ENCODE measurements at regions not wholly inside any gene's neighbourhood (a gene's known extent, or its start where the extent isn't known, plus 50 kb on each side); places are given as distances from the start of the nearest gene placed in this dataset.

GRCh38 chr4:179415037-179415846, 1973.0 kb upstream of the AGA start:
- H3K27me3 Mint-ChIP-seq (ENCODE audit: unreplicated experiment), result peaks cover 2% of the 10 kb centered on the region
- no peak for DNase-seq (ENCODE audit: low spot score)
- TF ChIP-seq, protein P1, sequence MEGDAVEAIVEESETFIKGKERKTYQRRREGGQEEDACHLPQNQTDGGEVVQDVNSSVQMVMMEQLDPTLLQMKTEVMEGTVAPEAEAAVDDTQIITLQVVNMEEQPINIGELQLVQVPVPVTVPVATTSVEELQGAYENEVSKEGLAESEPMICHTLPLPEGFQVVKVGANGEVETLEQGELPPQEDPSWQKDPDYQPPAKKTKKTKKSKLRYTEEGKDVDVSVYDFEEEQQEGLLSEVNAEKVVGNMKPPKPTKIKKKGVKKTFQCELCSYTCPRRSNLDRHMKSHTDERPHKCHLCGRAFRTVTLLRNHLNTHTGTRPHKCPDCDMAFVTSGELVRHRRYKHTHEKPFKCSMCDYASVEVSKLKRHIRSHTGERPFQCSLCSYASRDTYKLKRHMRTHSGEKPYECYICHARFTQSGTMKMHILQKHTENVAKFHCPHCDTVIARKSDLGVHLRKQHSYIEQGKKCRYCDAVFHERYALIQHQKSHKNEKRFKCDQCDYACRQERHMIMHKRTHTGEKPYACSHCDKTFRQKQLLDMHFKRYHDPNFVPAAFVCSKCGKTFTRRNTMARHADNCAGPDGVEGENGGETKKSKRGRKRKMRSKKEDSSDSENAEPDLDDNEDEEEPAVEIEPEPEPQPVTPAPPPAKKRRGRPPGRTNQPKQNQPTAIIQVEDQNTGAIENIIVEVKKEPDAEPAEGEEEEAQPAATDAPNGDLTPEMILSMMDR (IDR thresholded peaks at IDR 0.05; ENCODE audit: unreplicated experiment), result no peak
- no peaks in the 10 kb centered on the region for H3K9me3 Mint-ChIP-seq (ENCODE audit: unreplicated experiment)
- peaks cover 13% of the 10 kb centered on the region for H3K4me1 Mint-ChIP-seq (ENCODE audit: unreplicated experiment)
- no peaks in the 10 kb centered on the region for H3K36me3 Mint-ChIP-seq (ENCODE audit: low read depth, unreplicated experiment)
- no peak overlapping the region for H3K27ac Mint-ChIP-seq (ENCODE audit: unreplicated experiment)
- no peak overlapping the region for H3K4me3 Mint-ChIP-seq (ENCODE audit: unreplicated experiment)

DNA sequence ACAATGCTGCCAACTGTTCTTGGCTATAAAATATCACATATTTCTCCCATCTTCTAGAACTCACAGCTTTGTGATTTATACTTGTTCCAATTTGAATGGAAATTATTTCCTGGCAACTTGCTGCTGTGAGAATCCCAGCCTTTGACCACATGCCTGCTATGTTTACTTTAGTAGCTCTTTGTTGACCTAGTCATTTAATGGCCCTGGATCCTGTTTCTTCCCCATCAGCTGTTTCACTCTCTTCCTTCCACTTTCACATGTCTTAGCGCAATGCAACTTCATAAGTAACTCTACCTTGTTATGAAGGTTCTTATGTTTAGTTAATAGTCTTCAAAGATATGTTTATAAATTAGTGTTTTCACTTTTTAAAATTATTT, 1973.6 kb upstream of the AGA start:
- no peak overlapping the region for H3K4me3 Mint-ChIP-seq (ENCODE audit: unreplicated experiment)
- peaks cover 13% of the 10 kb centered on the region for H3K4me1 Mint-ChIP-seq (ENCODE audit: unreplicated experiment)
- H3K36me3 Mint-ChIP-seq (ENCODE audit: low read depth, unreplicated experiment), result no peaks in the 10 kb centered on the region
- H3K27me3 Mint-ChIP-seq (ENCODE audit: unreplicated experiment), result peaks cover under 1% of the 10 kb centered on the region
- no peak for DNase-seq (ENCODE audit: low spot score)
- peak overlapping the region; percentile 26 for H3K27ac Mint-ChIP-seq (ENCODE audit: unreplicated experiment)
- no peaks in the 10 kb centered on the region for H3K9me3 Mint-ChIP-seq (ENCODE audit: unreplicated experiment)
- TF ChIP-seq, protein P1 (IDR thresholded peaks at IDR 0.05; ENCODE audit: unreplicated experiment), result no peak

DNA sequence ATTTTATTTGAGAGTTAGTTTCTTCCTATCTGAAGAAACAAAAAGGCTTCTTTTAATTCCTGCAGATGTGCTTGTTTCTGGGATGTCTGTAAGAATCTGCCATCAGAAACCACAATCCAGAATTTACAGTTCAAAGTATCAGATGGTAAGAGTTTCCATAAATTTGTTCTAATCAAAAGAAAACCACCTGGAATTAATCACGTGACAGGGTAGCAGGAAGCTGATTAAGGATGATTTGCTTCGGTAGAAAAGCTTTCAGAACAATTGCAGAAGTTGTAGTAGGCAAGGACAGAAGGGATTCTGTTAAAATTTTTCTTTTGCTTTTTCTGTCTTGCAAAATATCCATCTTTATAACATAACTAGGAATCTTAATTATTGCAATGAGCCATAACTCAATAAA, 1975.1 kb upstream of the AGA start:
- peaks cover 13% of the 10 kb centered on the region for H3K4me1 Mint-ChIP-seq (ENCODE audit: unreplicated experiment)
- no peaks in the 10 kb centered on the region for H3K27me3 Mint-ChIP-seq (ENCODE audit: unreplicated experiment)
- H3K4me3 Mint-ChIP-seq (ENCODE audit: unreplicated experiment), result no peak overlapping the region
- TF ChIP-seq, protein P1 (IDR thresholded peaks at IDR 0.05; ENCODE audit: unreplicated experiment), result no peak
- no peak overlapping the region for H3K27ac Mint-ChIP-seq (ENCODE audit: unreplicated experiment)
- H3K36me3 Mint-ChIP-seq (ENCODE audit: low read depth, unreplicated experiment), result no peaks in the 10 kb centered on the region
- no peaks in the 10 kb centered on the region for H3K9me3 Mint-ChIP-seq (ENCODE audit: unreplicated experiment)
- DNase-seq (ENCODE audit: low spot score), result no peak

DNA sequence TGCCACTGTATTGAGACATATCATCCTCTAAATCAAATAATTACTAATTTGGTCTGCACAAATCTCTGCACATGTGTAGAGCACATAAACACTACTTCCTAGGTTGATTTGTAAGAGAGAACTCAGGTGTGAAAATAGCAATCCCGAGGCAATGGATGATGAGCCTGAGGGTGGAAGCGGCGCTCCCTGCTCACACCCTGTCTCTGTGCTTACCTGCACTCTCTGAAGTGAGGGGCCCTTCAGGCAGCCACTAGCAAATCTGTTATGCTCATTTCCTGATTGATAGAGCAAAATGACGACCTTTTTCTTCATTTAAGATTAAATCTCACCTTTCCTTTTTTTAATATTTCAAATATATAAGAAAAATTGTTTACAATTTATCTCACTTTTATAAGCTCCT, 1995.7 kb upstream of the AGA start:
- peaks cover 3% of the 10 kb centered on the region for H3K27me3 Mint-ChIP-seq (ENCODE audit: unreplicated experiment)
- no peaks in the 10 kb centered on the region for H3K36me3 Mint-ChIP-seq (ENCODE audit: low read depth, unreplicated experiment)
- H3K4me1 Mint-ChIP-seq (ENCODE audit: unreplicated experiment), result peaks cover 8% of the 10 kb centered on the region
- H3K27ac Mint-ChIP-seq (ENCODE audit: unreplicated experiment), result no peak overlapping the region
- TF ChIP-seq, protein P1 (IDR thresholded peaks at IDR 0.05; ENCODE audit: unreplicated experiment), result no peak
- no peaks in the 10 kb centered on the region for H3K9me3 Mint-ChIP-seq (ENCODE audit: unreplicated experiment)
- DNase-seq (ENCODE audit: low spot score), result no peak
- H3K4me3 Mint-ChIP-seq (ENCODE audit: unreplicated experiment), result no peak overlapping the region

DNA sequence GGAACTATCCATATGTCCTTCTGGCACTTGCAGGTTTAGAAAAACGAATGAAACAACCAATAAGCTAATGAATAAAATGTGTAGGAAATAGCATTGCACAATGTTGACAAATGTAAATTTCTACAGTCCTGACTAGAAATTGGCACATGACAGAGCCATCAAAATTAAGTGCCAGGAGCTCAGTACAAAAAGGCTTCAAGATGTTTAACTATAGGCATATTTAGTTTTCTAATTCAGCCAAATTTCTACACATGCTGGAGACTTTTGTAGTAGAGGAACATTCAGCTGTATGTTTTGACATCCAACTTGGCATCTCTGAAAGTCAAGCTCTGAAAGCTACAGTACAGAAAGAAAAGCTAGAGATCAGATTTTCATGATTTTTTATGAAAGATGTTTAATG, 1999.4 kb upstream of the AGA start:
- H3K4me3 Mint-ChIP-seq (ENCODE audit: unreplicated experiment), result no peak overlapping the region
- H3K27me3 Mint-ChIP-seq (ENCODE audit: unreplicated experiment), result peaks cover 2% of the 10 kb centered on the region
- no peak overlapping the region for H3K27ac Mint-ChIP-seq (ENCODE audit: unreplicated experiment)
- DNase-seq (ENCODE audit: low spot score), result no peak
- H3K36me3 Mint-ChIP-seq (ENCODE audit: low read depth, unreplicated experiment), result no peaks in the 10 kb centered on the region
- no peaks in the 10 kb centered on the region for H3K9me3 Mint-ChIP-seq (ENCODE audit: unreplicated experiment)
- peaks cover 8% of the 10 kb centered on the region for H3K4me1 Mint-ChIP-seq (ENCODE audit: unreplicated experiment)
- TF ChIP-seq, protein P1 (IDR thresholded peaks at IDR 0.05; ENCODE audit: unreplicated experiment), result no peak

All from endothelial cell (in vitro differentiated cells).